IPS-18a (cell line): ENCODE measurements at regions not wholly inside any gene's neighbourhood (a gene's known extent, or its start where the extent isn't known, plus 50 kb on each side); places are given as distances from the start of the nearest gene placed in this dataset.

Experiments
- H3K27ac ChIP-seq: one replicate; pipeline ENCODE4 v1.5.1; 2013; ENCODE audit warnings: low read length
- H3K27me3 ChIP-seq: one replicate; pipeline ENCODE4 v1.6.1; 2013; ENCODE audit warnings: mild to moderate bottlenecking, low read length; ENCODE audit not compliant: control insufficient read depth, insufficient read depth
- H3K36me3 ChIP-seq: one replicate; pipeline ENCODE4 v1.6.1; 2013; ENCODE audit warnings: low read depth, low read length; ENCODE audit not compliant: control insufficient read depth
- H3K4me1 ChIP-seq: one replicate; pipeline ENCODE4 v1.6.1; 2013; ENCODE audit warnings: low read depth, low read length; ENCODE audit not compliant: control insufficient read depth
- H3K4me3 ChIP-seq: one replicate; pipeline ENCODE4 v1.5.1; 2013; ENCODE audit warnings: low read length
- H3K9ac ChIP-seq: one replicate; pipeline ENCODE4 v1.6.1; 2013; ENCODE audit warnings: mild to moderate bottlenecking, low read length, moderate library complexity
- H3K9me3 ChIP-seq: one replicate; pipeline ENCODE4 v1.6.1; 2013; ENCODE audit warnings: low read depth, low read length; ENCODE audit not compliant: control insufficient read depth

DNA sequence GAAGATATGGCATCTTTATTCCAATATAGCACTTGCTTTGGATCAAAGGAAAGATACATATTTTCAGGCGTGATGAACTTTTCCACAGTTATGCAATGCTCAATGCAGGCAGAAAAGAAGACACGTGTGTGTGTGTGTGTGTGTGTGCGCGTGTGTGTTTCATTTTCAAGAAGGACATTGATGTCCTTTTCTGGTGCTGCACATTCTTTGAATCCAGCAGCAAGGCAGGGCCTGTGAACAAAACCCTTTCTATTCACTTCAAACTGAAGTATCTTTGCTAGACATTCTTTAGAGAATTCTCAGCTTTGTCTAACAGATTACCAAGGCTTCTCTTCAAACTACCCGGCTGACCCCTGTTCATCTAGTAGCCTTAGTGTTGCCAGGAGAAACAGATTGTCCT lies 124.6 kb downstream of the CD47 start:
- Histone ChIP-seq H3K36me3 (no peaks in the 10 kb centered on the region), H3K4me3 (no peak overlapping the region)

DNA sequence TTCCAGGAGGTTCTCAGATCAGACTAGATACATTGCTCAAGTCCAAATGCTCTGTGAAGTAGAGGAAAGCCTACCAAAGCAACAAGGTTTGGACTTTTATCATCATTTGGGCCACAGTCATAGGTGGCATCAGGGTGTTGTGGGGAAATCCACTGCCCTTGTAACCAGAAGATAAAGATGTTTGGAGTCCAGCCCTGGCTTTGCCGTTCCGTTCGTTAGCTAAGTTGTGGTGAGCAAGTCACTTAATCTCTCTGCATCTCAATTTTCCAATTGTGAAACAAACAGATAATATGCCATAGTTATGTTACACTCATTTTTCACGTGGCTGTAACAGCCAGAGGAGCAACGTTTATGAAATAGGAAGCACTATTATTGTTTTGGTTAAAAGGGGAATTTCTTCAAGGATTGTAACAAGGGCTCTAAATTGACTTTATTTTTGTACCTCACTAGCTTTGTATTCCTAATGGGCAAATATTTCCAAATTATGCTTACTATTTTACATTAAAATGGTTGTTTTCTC lies 125.6 kb downstream of the CD47 start:
- Histone ChIP-seq H3K9me3 (no peaks in the 10 kb centered on the region), H3K9ac (no peak overlapping the region), H3K4me3 (no peak overlapping the region), H3K36me3 (no peaks in the 10 kb centered on the region), H3K4me1 (peaks cover 4% of the 10 kb centered on the region), H3K27me3 (no peaks in the 10 kb centered on the region), H3K27ac (no peak overlapping the region)

More for the DNA sequence above, 124.6 kb downstream of the CD47 start:
- no peak overlapping the region for H3K27ac ChIP-seq
- peaks cover 4% of the 10 kb centered on the region for H3K4me1 ChIP-seq
- H3K27me3 ChIP-seq: no peaks in the 10 kb centered on the region
- H3K9ac ChIP-seq: no peak overlapping the region
- H3K9me3 ChIP-seq: no peaks in the 10 kb centered on the region

DNA sequence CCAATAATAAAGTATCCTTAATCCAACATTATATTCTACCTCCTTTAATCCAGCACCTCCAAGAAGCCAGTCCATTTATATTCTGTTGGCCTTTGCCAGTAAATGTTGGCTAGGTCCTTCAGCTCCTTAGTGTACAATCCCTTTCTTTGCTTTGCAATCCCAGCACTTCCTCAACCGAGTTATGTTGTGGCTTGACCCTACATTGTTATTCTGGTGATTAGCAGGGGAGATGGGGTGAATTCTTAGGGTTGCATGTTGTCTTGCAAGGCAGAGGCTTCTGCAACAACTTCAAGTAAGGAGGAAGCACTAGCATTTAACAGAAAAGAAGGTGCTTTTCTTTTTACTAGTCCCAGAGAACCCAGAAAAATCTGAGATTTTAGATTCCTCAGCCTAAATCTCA lies 127.2 kb downstream of the CD47 start:
- no peaks in the 10 kb centered on the region for H3K9me3 ChIP-seq
- no peaks in the 10 kb centered on the region for H3K36me3 ChIP-seq
- no peaks in the 10 kb centered on the region for H3K27me3 ChIP-seq
- no peak overlapping the region for H3K4me3 ChIP-seq
- H3K27ac ChIP-seq: no peak overlapping the region
- peaks cover 4% of the 10 kb centered on the region for H3K4me1 ChIP-seq
- no peak overlapping the region for H3K9ac ChIP-seq

DNA sequence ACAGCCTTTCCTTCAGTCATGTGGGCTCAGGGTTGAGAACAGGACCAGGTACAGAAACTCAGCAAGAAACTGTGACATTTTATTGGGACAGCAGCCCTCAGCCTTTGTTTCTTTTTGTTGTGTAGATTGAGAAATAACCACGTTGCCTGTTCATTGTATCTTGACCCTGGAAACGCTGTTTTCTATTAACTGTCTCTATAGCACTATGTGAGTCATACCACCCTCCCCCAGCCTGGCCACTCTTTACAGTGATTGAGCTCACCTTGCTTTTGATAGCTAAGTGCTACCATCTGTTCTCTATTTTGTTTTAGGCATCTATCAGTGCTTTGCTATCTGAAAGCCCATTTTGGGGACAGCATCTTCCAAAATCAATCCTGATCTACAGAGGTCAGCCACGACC lies 127.9 kb downstream of the CD47 start:
- Histone ChIP-seq H3K9me3 (no peaks in the 10 kb centered on the region), H3K27me3 (no peaks in the 10 kb centered on the region), H3K9ac (no peak overlapping the region), H3K4me3 (no peak overlapping the region), H3K36me3 (no peaks in the 10 kb centered on the region), H3K27ac (no peak overlapping the region), H3K4me1 (peaks cover 4% of the 10 kb centered on the region)

DNA sequence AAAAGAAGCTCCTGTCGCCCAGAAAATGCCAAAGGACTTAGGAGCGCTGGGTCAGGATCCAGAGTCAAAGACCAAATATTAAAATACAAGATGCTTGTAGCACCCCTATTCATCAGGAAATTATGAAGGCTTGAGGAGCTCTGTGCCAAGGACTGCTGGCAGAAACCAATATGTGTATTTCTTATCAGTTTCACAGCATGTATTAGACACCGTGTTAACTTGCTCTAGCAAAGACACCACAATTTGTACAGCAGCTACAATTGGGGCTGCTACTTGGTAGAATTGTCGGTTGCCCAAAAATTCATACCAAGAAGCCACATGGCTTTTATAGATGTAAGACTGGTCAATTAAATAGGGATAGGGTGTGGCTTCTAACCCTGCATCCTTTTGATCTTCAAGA lies 128.8 kb downstream of the CD47 start:
- Histone ChIP-seq H3K27me3 (no peaks in the 10 kb centered on the region), H3K9me3 (no peaks in the 10 kb centered on the region), H3K27ac (no peak overlapping the region), H3K36me3 (no peaks in the 10 kb centered on the region), H3K4me1 (peaks cover 11% of the 10 kb centered on the region), H3K9ac (no peak overlapping the region), H3K4me3 (no peak overlapping the region)

DNA sequence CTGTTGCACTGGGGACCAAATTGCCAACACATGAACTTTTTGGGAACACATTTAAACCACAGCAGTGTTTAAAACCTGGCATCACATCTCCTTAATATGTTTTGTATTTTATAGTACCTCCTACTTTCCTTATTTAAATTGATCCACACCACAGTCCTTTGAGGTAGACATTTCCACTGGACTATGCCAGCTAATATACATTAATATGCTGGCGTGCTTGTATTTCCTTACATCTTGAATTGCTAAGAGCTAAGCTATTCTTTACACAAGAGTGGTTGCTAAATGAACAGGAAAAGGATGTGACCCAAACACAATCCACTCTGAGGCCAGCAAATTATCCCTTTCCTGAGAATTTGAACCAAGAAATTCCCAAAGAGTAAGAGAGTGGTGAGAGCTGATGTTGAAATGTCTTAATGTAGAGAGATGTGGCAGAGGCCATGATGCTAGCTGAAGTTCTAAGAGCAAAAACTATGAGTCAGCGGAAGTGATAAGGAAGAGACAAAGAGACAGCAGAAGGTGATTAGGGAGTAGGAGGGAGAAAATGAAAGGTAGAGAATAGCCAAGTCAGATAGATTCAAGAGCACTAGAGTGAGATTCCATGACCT lies 131.2 kb downstream of the CD47 start:
- Histone ChIP-seq H3K4me3 (no peak overlapping the region), H3K9ac (no peak overlapping the region), H3K27me3 (no peaks in the 10 kb centered on the region), H3K36me3 (no peaks in the 10 kb centered on the region), H3K4me1 (peaks cover 12% of the 10 kb centered on the region), H3K27ac (no peak overlapping the region), H3K9me3 (no peaks in the 10 kb centered on the region)

DNA sequence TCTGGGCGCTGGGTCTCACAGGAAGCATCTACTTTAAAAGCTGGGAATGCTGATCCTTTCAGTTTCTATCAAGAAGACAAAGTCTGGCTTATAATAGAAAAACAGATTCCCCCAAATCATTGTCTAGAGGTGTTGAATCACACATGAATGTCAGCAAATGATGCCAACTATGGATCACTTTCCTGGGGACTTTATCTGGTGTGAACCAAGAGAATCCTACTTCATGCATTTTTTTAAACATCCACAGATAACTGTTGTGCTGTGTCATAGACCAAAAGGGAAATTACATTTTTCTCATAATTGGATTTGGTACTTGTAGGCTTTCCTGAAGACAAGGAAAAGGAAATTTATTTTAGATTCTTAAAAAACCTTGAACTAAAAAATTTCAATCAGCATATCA lies 132.7 kb downstream of the CD47 start:
- Histone ChIP-seq H3K27ac (no peak overlapping the region), H3K4me3 (no peak overlapping the region), H3K9ac (no peak overlapping the region), H3K36me3 (no peaks in the 10 kb centered on the region), H3K27me3 (no peaks in the 10 kb centered on the region), H3K4me1 (peaks cover 11% of the 10 kb centered on the region), H3K9me3 (no peaks in the 10 kb centered on the region)

DNA sequence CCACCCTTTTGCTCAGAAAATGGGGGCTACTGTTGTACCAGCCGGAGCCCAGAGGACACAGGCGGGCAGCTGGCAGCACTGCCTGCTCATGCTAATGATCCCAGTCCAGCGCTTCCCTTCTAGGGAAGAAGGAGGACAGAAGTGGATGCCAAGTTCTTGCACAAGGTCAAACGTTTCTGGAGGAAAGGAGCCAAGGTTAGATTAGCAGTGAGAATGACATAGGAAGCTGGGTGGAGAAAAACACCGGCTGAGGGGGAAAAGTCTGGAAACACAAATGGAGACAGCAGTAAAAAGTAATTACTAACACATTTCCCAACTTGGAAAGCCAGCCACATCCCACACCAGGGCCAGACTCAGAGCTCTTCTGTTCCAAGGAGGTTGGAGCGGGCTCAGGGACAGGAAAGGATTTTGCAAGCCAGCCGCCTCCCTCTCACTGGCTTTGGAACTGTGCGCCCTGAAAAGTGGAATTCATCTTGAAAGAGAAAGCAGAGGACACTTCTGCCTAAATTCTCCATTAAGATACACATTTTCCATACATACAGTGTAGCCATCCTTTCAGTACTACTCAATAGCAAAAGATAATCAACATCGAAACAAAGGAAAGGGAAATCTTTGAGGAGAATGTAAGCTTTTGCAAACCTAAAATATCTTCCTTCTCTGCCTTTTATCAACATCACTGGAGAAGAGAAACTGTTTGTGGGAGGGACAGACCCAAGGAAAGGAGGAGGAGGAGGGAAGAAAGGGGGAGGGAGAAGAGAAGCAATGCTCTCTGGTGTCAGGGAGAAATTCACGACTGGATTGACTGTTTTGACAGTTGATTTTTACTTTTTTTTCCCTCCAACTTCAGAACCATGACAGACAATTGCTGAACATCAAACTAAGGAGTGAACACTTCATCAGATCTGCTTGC lies 133.6 kb downstream of the CD47 start:
- Histone ChIP-seq H3K4me3 (no peak overlapping the region), H3K9ac (no peak overlapping the region), H3K4me1 (peaks cover 8% of the 10 kb centered on the region), H3K27ac (no peak overlapping the region), H3K36me3 (no peaks in the 10 kb centered on the region), H3K27me3 (no peaks in the 10 kb centered on the region), H3K9me3 (no peaks in the 10 kb centered on the region)

DNA sequence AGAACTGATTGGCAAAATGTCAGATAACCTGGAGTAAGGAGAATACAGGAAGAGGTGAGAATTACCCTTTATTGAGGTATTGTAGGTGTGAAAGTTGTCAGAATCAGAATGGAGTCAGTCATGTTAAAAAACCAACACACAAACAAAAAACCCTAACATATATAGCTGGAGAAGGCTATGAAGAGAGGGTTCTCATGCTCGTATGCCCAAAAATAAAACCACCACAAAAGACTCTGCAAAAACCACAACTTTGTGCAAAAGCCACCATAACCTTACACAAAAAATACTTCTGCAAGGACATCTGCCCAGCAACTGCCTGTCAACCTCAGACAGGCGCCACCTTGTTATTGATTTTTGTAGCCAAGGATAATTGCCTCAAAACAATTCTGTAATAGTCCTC lies 136.0 kb downstream of the CD47 start:
- H3K27me3 ChIP-seq: no peaks in the 10 kb centered on the region
- no peak overlapping the region for H3K9ac ChIP-seq
- peaks cover 8% of the 10 kb centered on the region for H3K4me1 ChIP-seq
- H3K27ac ChIP-seq: no peak overlapping the region
- H3K4me3 ChIP-seq: no peak overlapping the region
- no peaks in the 10 kb centered on the region for H3K36me3 ChIP-seq
- H3K9me3 ChIP-seq: no peaks in the 10 kb centered on the region

DNA sequence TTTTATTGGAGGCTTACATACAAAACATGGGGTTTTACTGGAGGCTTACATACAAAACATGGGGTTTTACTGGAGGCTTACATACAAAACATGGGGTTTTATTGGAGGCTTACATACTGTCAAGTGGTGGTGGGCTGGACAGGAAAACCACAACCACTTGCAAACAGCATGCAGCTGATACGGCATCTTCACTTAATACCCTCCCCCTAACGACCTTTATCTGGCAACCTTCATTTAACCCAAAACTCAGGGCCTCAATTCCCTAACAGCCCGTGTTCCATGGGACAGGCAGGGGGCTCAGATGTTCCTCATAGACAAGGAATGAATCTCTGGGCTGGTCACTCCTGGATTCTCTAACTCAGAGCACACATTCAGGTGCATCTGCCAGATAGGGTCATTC lies 137.1 kb downstream of the CD47 start:
- no peaks in the 10 kb centered on the region for H3K9me3 ChIP-seq
- no peak overlapping the region for H3K4me3 ChIP-seq
- H3K27me3 ChIP-seq: no peaks in the 10 kb centered on the region
- no peaks in the 10 kb centered on the region for H3K36me3 ChIP-seq
- peaks cover 8% of the 10 kb centered on the region for H3K4me1 ChIP-seq
- H3K9ac ChIP-seq: no peak overlapping the region
- no peak overlapping the region for H3K27ac ChIP-seq

DNA sequence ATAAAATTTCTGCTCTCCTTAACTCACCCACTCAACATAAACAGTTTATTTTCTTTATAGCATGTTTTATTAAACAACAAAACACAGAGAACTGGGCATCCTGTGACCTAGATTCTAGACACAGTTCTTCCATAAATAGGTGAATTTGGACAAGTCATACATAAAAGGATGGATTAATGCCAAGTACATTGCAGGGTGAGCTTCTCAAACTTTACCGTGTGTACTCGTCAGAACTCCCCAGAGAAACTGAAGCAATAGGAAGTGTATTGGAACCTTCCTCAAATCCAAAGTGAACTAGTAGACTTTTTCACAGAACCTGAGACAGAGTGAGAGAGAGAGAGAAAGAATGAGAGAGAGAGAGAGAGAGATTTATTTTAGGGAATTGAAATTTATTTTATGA lies 139.7 kb downstream of the CD47 start:
- no peaks in the 10 kb centered on the region for H3K4me1 ChIP-seq
- H3K27ac ChIP-seq: no peak overlapping the region
- H3K4me3 ChIP-seq: no peak overlapping the region
- H3K27me3 ChIP-seq: no peaks in the 10 kb centered on the region
- H3K9ac ChIP-seq: no peak overlapping the region
- H3K36me3 ChIP-seq: no peaks in the 10 kb centered on the region
- H3K9me3 ChIP-seq: no peaks in the 10 kb centered on the region

DNA sequence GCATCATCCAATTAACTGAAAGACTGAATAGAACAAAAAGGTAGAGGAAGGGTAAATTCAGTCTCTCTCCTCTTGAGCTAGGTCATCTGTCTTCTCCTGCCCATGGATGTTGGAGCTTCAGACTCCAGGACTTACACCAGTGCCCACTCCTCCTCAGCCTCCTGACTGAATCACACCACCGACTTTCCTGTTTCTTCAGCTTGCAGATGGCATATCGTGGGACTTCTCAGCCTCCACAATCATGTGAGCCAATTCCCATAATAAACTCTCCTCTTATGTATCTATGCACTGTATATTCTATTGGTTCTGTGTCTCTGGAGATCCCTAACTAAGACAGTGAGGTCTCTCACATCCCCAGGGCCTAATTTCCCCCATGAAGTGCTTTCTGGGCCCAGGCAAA lies 140.4 kb downstream of the CD47 start:
- Histone ChIP-seq H3K9me3 (no peaks in the 10 kb centered on the region), H3K27ac (no peak overlapping the region), H3K36me3 (no peaks in the 10 kb centered on the region), H3K27me3 (no peaks in the 10 kb centered on the region), H3K9ac (no peak overlapping the region), H3K4me3 (no peak overlapping the region), H3K4me1 (no peaks in the 10 kb centered on the region)
